GM23248 (cell line): ENCODE measurements at regions not wholly inside any gene's neighbourhood (a gene's known extent, or its start where the extent isn't known, plus 50 kb on each side); places are given as distances from the start of the nearest gene placed in this dataset.

Source experiments
- EZH2 ChIP-seq: fragments of 200-600 bp; sonication (generic); IDR thresholded peaks from 2 replicates; pipeline ENCODE4 v1.6.1; 2018; ENCODE audit warnings: antibody characterized with exemption, mild to moderate bottlenecking; ENCODE audit not compliant: insufficient read depth, poor library complexity, severe bottlenecking
- EZH2phosphoT487 ChIP-seq: fragments of 200-600 bp; sonication (generic); IDR thresholded peaks from 2 replicates; pipeline ENCODE4 v1.6.1; 2018; ENCODE audit warnings: antibody characterized with exemption, moderate library complexity, mild to moderate bottlenecking, low read depth; ENCODE audit not compliant: insufficient read depth

DNA sequence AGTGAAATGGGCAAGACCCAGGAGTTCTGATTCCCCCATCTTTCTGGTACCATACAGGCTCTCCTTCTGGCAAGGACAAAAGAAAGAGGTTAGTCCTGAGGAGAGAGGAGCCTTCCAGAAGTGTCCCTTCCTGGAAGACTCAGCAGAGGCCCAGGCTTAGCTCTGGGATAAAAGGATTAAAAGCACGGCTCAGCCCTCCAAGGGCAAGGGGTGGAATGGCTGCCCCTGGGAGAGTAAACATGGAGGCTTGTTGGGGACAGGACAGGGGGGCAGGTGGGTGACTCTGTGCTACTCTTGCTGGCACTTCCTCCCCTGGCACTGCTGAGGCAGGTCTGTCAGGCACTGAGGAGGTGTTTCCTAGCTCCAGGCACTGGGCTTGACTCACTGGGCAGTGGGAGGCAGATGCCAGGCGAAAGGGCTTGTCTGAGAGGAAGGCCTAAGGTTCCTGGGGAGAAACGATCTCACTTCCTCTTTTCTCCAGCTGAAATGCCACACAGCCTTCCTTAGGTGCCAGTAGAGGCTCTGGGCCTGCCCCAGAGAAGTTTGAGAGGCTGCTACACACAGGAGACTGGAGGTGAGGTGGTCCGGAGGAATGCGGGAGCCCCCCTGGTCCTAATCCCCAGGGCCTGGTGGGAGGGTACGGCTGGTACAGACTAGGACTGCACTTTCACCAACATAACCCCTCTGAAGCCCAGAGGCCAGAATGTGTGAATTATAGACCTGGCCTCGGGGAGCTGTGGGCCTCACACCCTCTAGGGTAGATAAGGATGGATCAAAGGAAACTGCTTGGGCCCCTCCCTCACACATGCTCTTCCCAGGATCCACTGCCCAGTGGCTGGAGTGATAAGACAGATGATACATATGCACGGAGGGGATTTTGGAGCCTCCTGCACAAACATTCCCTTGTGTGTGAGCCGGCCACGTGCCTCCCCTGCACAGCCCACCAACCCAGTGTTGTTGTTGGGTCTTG lies 63.2 kb upstream of the PODXL start:
- no peak for TF ChIP-seq EZH2
- no peak for TF ChIP-seq EZH2phosphoT487
